Liver (tissue), 7 donors: ENCODE measurements at regions not wholly inside any gene's neighbourhood (a gene's known extent, or its start where the extent isn't known, plus 50 kb on each side); places are given as distances from the start of the nearest gene placed in this dataset.

Experiments
- DNase-seq: peaks from one replicate; pipeline ENCODE4 v3.0.0-alpha.2; 2017; ENCODE audit warnings: low spot score
- H3K27ac ChIP-seq, 2 donors: one replicate each; pipeline ENCODE4 v1.7.0; 2013; ENCODE audit warnings: inconsistent platforms in 2 of 2, low read length in 2 of 2, control low read depth in 1 of 2, low read depth in 1 of 2, mild to moderate bottlenecking in 1 of 2
- H3K27me3 ChIP-seq, 4 donors: one replicate each; pipeline versions ENCODE4 v1.6.1 to v1.7.0; 2013; ENCODE audit warnings: low read length in 3 of 4, inconsistent platforms in 1 of 4, mild to moderate bottlenecking in 1 of 4, moderate library complexity in 1 of 4; ENCODE audit not compliant: control insufficient read depth in 4 of 4, insufficient read depth in 4 of 4
- H3K36me3 ChIP-seq, 4 donors: one replicate each; pipeline versions ENCODE4 v1.6.1 to v1.7.0; 2013; ENCODE audit warnings: low read length in 3 of 4, mild to moderate bottlenecking in 3 of 4, low read depth in 1 of 4, moderate library complexity in 1 of 4; ENCODE audit not compliant: control insufficient read depth in 4 of 4, insufficient read depth in 3 of 4
- H3K4me1 ChIP-seq, 4 donors: one replicate each; pipeline versions ENCODE4 v1.6.1 to v1.7.0; 2013; ENCODE audit warnings: low read length in 3 of 4, mild to moderate bottlenecking in 3 of 4, moderate library complexity in 1 of 4; ENCODE audit not compliant: control insufficient read depth in 4 of 4, insufficient read depth in 4 of 4
- H3K4me3 ChIP-seq, 3 donors: one replicate each; pipeline versions ENCODE4 v1.6.1 to v1.7.0; 2013; ENCODE audit warnings: low read length in 3 of 3, control low read depth in 1 of 3, low read depth in 1 of 3, mild to moderate bottlenecking in 1 of 3
- H3K9ac ChIP-seq, 2 donors: one replicate each; pipeline ENCODE4 v1.7.0; 2013; ENCODE audit warnings: low read length in 2 of 2, mild to moderate bottlenecking in 2 of 2, moderate library complexity in 2 of 2, control low read depth in 1 of 2, low read depth in 1 of 2
- H3K9me3 ChIP-seq, 4 donors: one replicate each; pipeline versions ENCODE4 v1.6.1 to v1.7.0; 2013; ENCODE audit warnings: low read length in 3 of 4; ENCODE audit not compliant: control insufficient read depth in 4 of 4
- ATF3 ChIP-seq: IDR thresholded peaks from 2 replicates; pipeline ENCODE4 v1.6.1; 2016; ENCODE audit warnings: antibody characterized with exemption
- FOXA1 ChIP-seq: IDR thresholded peaks from 2 replicates; pipeline ENCODE4 v1.6.1; 2016; ENCODE audit warnings: antibody characterized with exemption
- FOXA2 ChIP-seq: IDR thresholded peaks from 2 replicates; pipeline ENCODE4 v1.6.1; 2016; ENCODE audit warnings: antibody characterized with exemption
- HNF4A ChIP-seq, 2 donors: conservative IDR thresholded peaks; 2 replicates each; pipeline ENCODE4 v1.6.1; 2016; ENCODE audit warnings: antibody characterized with exemption in 2 of 2, mild to moderate bottlenecking in 2 of 2
- JUND ChIP-seq, 2 donors: IDR thresholded peaks; 2 replicates each; pipeline ENCODE4 v1.6.1; 2016; ENCODE audit warnings: antibody characterized with exemption in 2 of 2
- NR2F2 ChIP-seq: IDR thresholded peaks from 2 replicates; pipeline ENCODE4 v1.6.1; 2016; ENCODE audit warnings: antibody characterized with exemption
- RAD21 ChIP-seq, 2 donors: IDR thresholded peaks; 2 replicates each; pipeline ENCODE4 v1.6.1; 2016; ENCODE audit warnings: antibody characterized with exemption in 2 of 2, mild to moderate bottlenecking in 2 of 2
- REST ChIP-seq: IDR thresholded peaks from 2 replicates; pipeline ENCODE4 v1.6.1; 2016; ENCODE audit warnings: antibody characterized with exemption, mild to moderate bottlenecking
- TAF1 ChIP-seq: conservative IDR thresholded peaks from 2 replicates; pipeline ENCODE4 v1.6.1; 2016; ENCODE audit warnings: antibody characterized with exemption, mild to moderate bottlenecking
- YY1 ChIP-seq: IDR thresholded peaks from 2 replicates; pipeline ENCODE4 v1.6.1; 2016; ENCODE audit warnings: antibody characterized with exemption, mild to moderate bottlenecking
- ZBTB33 ChIP-seq: IDR thresholded peaks from 2 replicates; pipeline ENCODE4 v1.6.1; 2016; ENCODE audit warnings: antibody characterized with exemption
- WGBS: extraction: QIAGEN DNeasy Blood & Tissue Kit; methylation state at CpG from one replicate; pipeline ENCODE4 v1.1.7; 2013; 5-methylcytosine and 5-hydroxymethylcytosine counted together
- donor health status: healthy.
- donor health status: healthy.
- donor health status: healthy.
- donor health status: healthy.

GRCh38 chr5:52605317-52606313 is 182.1 kb upstream of the ITGA1 start:
- 85% methylated on average over 6 of the region's 6 CpGs for WGBS
- no peak for TF ChIP-seq TAF1
- no peak for TF ChIP-seq NR2F2
- TF ChIP-seq HNF4A (conservative IDR thresholded peaks at IDR 0.05) = no peak
- no peak for TF ChIP-seq ZBTB33
- TF ChIP-seq FOXA1 = no peak
- no peak for TF ChIP-seq FOXA2
- no peak for TF ChIP-seq JUND (IDR thresholded peaks at IDR 0.05)
- no peak for TF ChIP-seq RAD21 (IDR thresholded peaks at IDR 0.05)
- no peak overlapping the region for H3K27ac ChIP-seq

GRCh38 chr5:52607227-52607824 is 180.4 kb upstream of the ITGA1 start:
- H3K9ac ChIP-seq = no peak overlapping the region
- no peak overlapping the region for H3K4me3 ChIP-seq
- no peak for DNase-seq
- H3K27ac ChIP-seq = no peak overlapping the region
- TF ChIP-seq TAF1 = no peak
- no peak for TF ChIP-seq JUND (IDR thresholded peaks at IDR 0.05)
- no peak for TF ChIP-seq RAD21 (IDR thresholded peaks at IDR 0.05)
- no peak for TF ChIP-seq ATF3
- no peak for TF ChIP-seq YY1
- TF ChIP-seq ZBTB33 = no peak
- no peak for TF ChIP-seq REST
- no peaks in the 10 kb centered on the region for H3K9me3 ChIP-seq
- H3K36me3 ChIP-seq = no peaks in the 10 kb centered on the region
- H3K4me1 ChIP-seq = peaks cover 0 to 6% (median 2%) of the 10 kb centered on the region in 4 donors
- H3K27me3 ChIP-seq = no peaks in the 10 kb centered on the region

More at GRCh38 chr5:52605317-52606313, 182.1 kb upstream of the ITGA1 start:
- no peak overlapping the region for H3K4me3 ChIP-seq
- peaks cover 0 to 6% (median 2%) of the 10 kb centered on the region in 4 donors for H3K4me1 ChIP-seq
- H3K9ac ChIP-seq = no peak overlapping the region
- no peaks in the 10 kb centered on the region for H3K36me3 ChIP-seq
- H3K9me3 ChIP-seq = no peaks in the 10 kb centered on the region
- H3K27me3 ChIP-seq = no peaks in the 10 kb centered on the region
- no peak for DNase-seq
